GM12878 (cell line): ENCODE measurements at regions not wholly inside any gene's neighbourhood (a gene's known extent, or its start where the extent isn't known, plus 50 kb on each side); places are given as distances from the start of the nearest gene placed in this dataset.
A peak's percentile ranks its signal among the peaks of the same experiment; 100 is the strongest.

ENCODE experiments used
- ATAC-seq: fragments of 200-7000 bp; cut with Tn5 transposase; 3 replicates; pipeline ENCODE4 v1.9.1; 2020; ENCODE audit warnings: mild to moderate bottlenecking, moderate library complexity
- BruUV-seq: library from RNA; stranded (reverse); fragments of 400-500 nt; replicated peaks from 2 replicates; lab custom pipeline; 2021; lab: Mats Ljungman, UMichigan
- CTCF ChIA-PET: fragments of 300-600 bp; sonication (Branson Sonifier 250); formaldehyde crosslinking; extraction: SDS; loops from one replicate; lab custom pipeline; 2021; ENCODE audit warnings: inconsistent platforms; lab: Yijun Ruan, JAX
- POLR2A ChIA-PET: fragments of 350-600 bp; formaldehyde crosslinking; extraction: SDS; loops from one replicate; lab custom pipeline; 2021; ENCODE audit warnings: inconsistent platforms; lab: Charles Lee
- RAD21 ChIA-PET: fragments of 300-600 bp; sonication (Branson Sonifier 250); formaldehyde crosslinking; loops from one replicate; lab custom pipeline; 2023; ENCODE audit warnings: antibody characterized with exemption; ENCODE audit not compliant: unreplicated experiment; lab: Charles Lee
- SMC1A ChIA-PET: fragments of 300-600 bp; sonication (Branson Sonifier 250); formaldehyde crosslinking; loops from one replicate; lab custom pipeline; 2023; ENCODE audit not compliant: unreplicated experiment, uncharacterized antibody; lab: Charles Lee
- DNase-seq: peaks from one replicate; pipeline ENCODE4 v3.0.0-alpha.2; 2011; ENCODE audit warnings: low read depth, low spot score
- FAIRE-seq: peaks from 3 replicates; lab custom pipeline; 2011; peaks lifted over from hg19 to GRCh38; lab: Jason Lieb, UNC
- H2AFZ ChIP-seq: 2 replicates; pipeline ENCODE4 v1.6.0; 2011; ENCODE audit warnings: low read depth, low read length, control low read depth; ENCODE audit not compliant: control insufficient read depth
- H3K27ac ChIP-seq: 2 replicates; pipeline ENCODE4 v1.5.1; 2011; ENCODE audit warnings: control low read depth; ENCODE audit not compliant: control insufficient read depth, insufficient read depth
- H3K27me3 ChIP-seq, 2 experiments: replicated peaks in 1 of 2; 2 replicates each; pipeline versions ENCODE4 v1.6.0 to v1.6.1; 2011; ENCODE audit warnings: low read length in 1 of 2; ENCODE audit not compliant: control insufficient read depth in 2 of 2, insufficient read depth in 2 of 2
- H3K36me3 ChIP-seq, 2 experiments: 2 replicates each; pipeline ENCODE4 v1.5.1; 2011; ENCODE audit warnings: low read length in 1 of 2; ENCODE audit not compliant: control insufficient read depth in 2 of 2, insufficient read depth in 2 of 2
- H3K4me1 ChIP-seq: 2 replicates; pipeline ENCODE4 v1.6.1; 2011; ENCODE audit warnings: mild to moderate bottlenecking, low read length, moderate library complexity, mixed read lengths; ENCODE audit not compliant: control insufficient read depth, insufficient read depth
- H3K4me2 ChIP-seq: 2 replicates; pipeline ENCODE4 v1.6.0; 2011; ENCODE audit warnings: control low read depth; ENCODE audit not compliant: control insufficient read depth, insufficient read depth
- H3K4me3 ChIP-seq: fragments of 200-600 bp; sonication (generic); 2 replicates; pipeline ENCODE4 v1.5.1; 2016
- H3K79me2 ChIP-seq: 2 replicates; pipeline ENCODE4 v1.6.0; 2011; ENCODE audit warnings: low read length; ENCODE audit not compliant: control insufficient read depth, insufficient read depth
- H3K9ac ChIP-seq: 2 replicates; pipeline ENCODE4 v1.8.0; 2011; ENCODE audit warnings: low read length, control low read depth, mixed read lengths; ENCODE audit not compliant: control insufficient read depth, insufficient read depth
- H3K9me3 ChIP-seq: replicated peaks from 3 replicates; pipeline ENCODE4 v1.5.1; 2011; ENCODE audit warnings: mild to moderate bottlenecking, low read length; ENCODE audit not compliant: control insufficient read depth, insufficient read depth
- H4K20me1 ChIP-seq: 2 replicates; pipeline ENCODE4 v1.6.0; 2011; ENCODE audit not compliant: control insufficient read depth, insufficient read depth
- ATF7 ChIP-seq: fragments of 450-650 bp; IDR thresholded peaks from 2 replicates; pipeline ENCODE4 v1.6.1; 2016; ENCODE audit warnings: low read depth, mild to moderate bottlenecking
- BCL3 ChIP-seq: IDR thresholded peaks from 2 replicates; pipeline ENCODE4 v1.6.1; 2011; ENCODE audit warnings: borderline replicate concordance, low read depth, mild to moderate bottlenecking, moderate library complexity, low read length; ENCODE audit not compliant: insufficient read depth, poor library complexity, severe bottlenecking
- CREB1 ChIP-seq: IDR thresholded peaks from 2 replicates; pipeline ENCODE4 v1.6.1; 2012; ENCODE audit warnings: low read depth, mild to moderate bottlenecking, inconsistent platforms
- MEF2A ChIP-seq: IDR thresholded peaks from 2 replicates; pipeline ENCODE4 v1.6.1; 2011; ENCODE audit warnings: low read depth, mild to moderate bottlenecking, low read length, moderate library complexity; ENCODE audit not compliant: insufficient read depth
- MTA2 ChIP-seq: fragments of 450-650 bp; IDR thresholded peaks from 2 replicates; pipeline ENCODE4 v1.6.1; 2016; ENCODE audit warnings: low read depth, mild to moderate bottlenecking, moderate library complexity
- NFIC ChIP-seq: IDR thresholded peaks from 2 replicates; pipeline ENCODE4 v1.6.1; 2012; ENCODE audit warnings: low read depth, mild to moderate bottlenecking, inconsistent platforms, low read length, moderate library complexity
- RAD51 ChIP-seq: fragments of 450-650 bp; IDR thresholded peaks from 2 replicates; pipeline ENCODE4 v1.6.1; 2016; ENCODE audit warnings: moderate library complexity, mild to moderate bottlenecking, inconsistent platforms
- SIX5 ChIP-seq: IDR thresholded peaks from 2 replicates; pipeline ENCODE4 v1.6.1; 2011; ENCODE audit warnings: mild to moderate bottlenecking, low read depth, low read length, moderate library complexity; ENCODE audit not compliant: severe bottlenecking
- YBX1 ChIP-seq: fragments of 450-650 bp; IDR thresholded peaks from 2 replicates; pipeline ENCODE4 v1.6.1; 2016; ENCODE audit warnings: antibody characterized with exemption
- YY1 ChIP-seq: IDR thresholded peaks from 2 replicates; pipeline ENCODE4 v1.6.1; 2011; ENCODE audit warnings: low read depth, mild to moderate bottlenecking, low read length
- ZNF592 ChIP-seq: fragments of 450-650 bp; IDR thresholded peaks from 2 replicates; pipeline ENCODE4 v1.6.1; 2017; ENCODE audit warnings: mild to moderate bottlenecking, moderate library complexity
- WGBS: methylation state at CpG from one replicate; pipeline ENCODE4 v1.1.6; 2016; ENCODE audit warnings: low lambda C conversion rate; ENCODE audit not compliant: insufficient replicate concordance, insufficient coverage; ENCODE audit errors: missing lambda C conversion rate; 5-methylcytosine and 5-hydroxymethylcytosine counted together
- in situ Hi-C: fragments of 300-500 bp; cut with MboI; formaldehyde crosslinking; loops from 9 replicates; pipeline ENCODE4 v1.14.3; 2018; ENCODE audit warnings: mixed read lengths
- intact Hi-C: fragments of 100-400 bp; cut with micrococcal nuclease; formaldehyde crosslinking; loops from one replicate; pipeline ENCODE4 v1.14.2; 2022; ENCODE audit not compliant: unreplicated experiment
- TF ChIP-seq, protein P1 (sequence below): fragments of 450-650 bp; IDR thresholded peaks from 2 replicates; pipeline ENCODE4 v1.6.1; 2017; ENCODE audit warnings: low read depth, mild to moderate bottlenecking, moderate library complexity

- Histone ChIP-seq H3K79me2 (no peaks in the 10 kb centered on the region), H3K4me1 (peaks cover 14% of the 10 kb centered on the region), H3K9ac (no peak overlapping the region), H3K27ac (peak overlapping the region; percentile 42), H4K20me1 (no peaks in the 10 kb centered on the region), H3K27me3 (no peaks in the 10 kb centered on the region), H3K4me3 (no peak overlapping the region), H3K9me3 (peaks cover 5% of the 10 kb centered on the region; the same call in 2 of the 3 replicates), H2AFZ (peak overlapping the region; percentile 36), H3K36me3 (no peaks in the 10 kb centered on the region), H3K4me2 (no peak overlapping the region; the same call in 1 of the 2 replicates)
- ATAC-seq = peak; percentile 69
- CTCF ChIA-PET = interaction anchor here (0.7 to 1.1 kb wide), 2 partner anchors 9 to 33 kb away, joined by 3 to 4 read pairs; no protein-coding TSS in a partner anchor
- no peak for DNase-seq
- TF ChIP-seq ATF7 (peak; percentile 62), NFIC (peak; percentile 42; the same call in 1 of the 2 replicates), MTA2 (no peak), ZNF592 (no peak), BCL3 (no peak), SIX5 (no peak), YY1 (0 out of 2 replicates have a peak, but pooled peaks have one; percentile 6), YBX1 (no peak), MEF2A (peak; percentile 43; the same call in 1 of the 2 replicates), CREB1 (no peak), RAD51 (no peak)
- TF ChIP-seq, protein P1, sequence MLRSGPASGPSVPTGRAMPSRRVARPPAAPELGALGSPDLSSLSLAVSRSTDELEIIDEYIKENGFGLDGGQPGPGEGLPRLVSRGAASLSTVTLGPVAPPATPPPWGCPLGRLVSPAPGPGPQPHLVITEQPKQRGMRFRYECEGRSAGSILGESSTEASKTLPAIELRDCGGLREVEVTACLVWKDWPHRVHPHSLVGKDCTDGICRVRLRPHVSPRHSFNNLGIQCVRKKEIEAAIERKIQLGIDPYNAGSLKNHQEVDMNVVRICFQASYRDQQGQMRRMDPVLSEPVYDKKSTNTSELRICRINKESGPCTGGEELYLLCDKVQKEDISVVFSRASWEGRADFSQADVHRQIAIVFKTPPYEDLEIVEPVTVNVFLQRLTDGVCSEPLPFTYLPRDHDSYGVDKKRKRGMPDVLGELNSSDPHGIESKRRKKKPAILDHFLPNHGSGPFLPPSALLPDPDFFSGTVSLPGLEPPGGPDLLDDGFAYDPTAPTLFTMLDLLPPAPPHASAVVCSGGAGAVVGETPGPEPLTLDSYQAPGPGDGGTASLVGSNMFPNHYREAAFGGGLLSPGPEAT = no peak
- no peak for FAIRE-seq
- in situ Hi-C loops = no loop called here
- intact Hi-C loops = no loop called here
- RAD21 ChIA-PET = interaction anchor here (0.7 to 1.4 kb wide), 5 partner anchors 10 to 501 kb away, joined by 3 to 4 read pairs (median 3); no protein-coding TSS in a partner anchor
- no TSS peak for BruUV-seq
- WGBS = 0% methylated on average over 2 of the region's 2 CpGs
- SMC1A ChIA-PET = interaction anchor here (1.0 to 3.0 kb wide), 4 partner anchors 8 to 96 kb away, joined by 3 to 13 read pairs (median 5); no protein-coding TSS in a partner anchor
- POLR2A ChIA-PET = interaction anchor here (0.9 to 1.6 kb wide), 3 partner anchors 14 to 51 kb away, joined by 3 to 4 read pairs (median 3); no protein-coding TSS in a partner anchor
These were observed 70.7 kb upstream of the KCNMB2 start for GRCh38 chr3:178465260-178466180.
